ENCODE measurements at regions not wholly inside any gene's neighbourhood (a gene's known extent, or its start where the extent isn't known, plus 50 kb on each side); places are given as distances from the start of the nearest gene placed in this dataset.

DNA sequence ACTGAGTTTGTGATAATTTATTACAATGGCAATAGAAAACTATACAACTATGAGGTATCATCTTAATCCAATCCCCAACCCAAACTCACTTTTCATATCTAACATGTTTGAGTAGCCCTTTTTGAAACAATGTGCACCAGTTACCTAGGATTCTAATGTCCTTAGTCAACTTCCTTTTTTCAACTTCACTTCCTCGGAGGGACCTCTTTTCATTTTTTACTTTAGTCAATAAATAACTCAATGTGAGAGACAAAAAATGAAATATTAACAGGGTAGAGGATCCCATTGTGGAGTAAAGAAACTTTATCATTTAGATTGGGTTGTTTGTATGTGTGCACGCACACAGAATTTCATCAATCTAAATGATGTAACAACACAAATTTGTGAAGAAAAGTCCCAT is 193.6 kb upstream of the LRRC3B start:
- no peak for DNase-seq (ENCODE audit: low read depth, low spot score)
- H3K4me1 ChIP-seq (ENCODE audit: insufficient read depth, insufficient read length), result no peaks in the 10 kb centered on the region
- no peaks in the 10 kb centered on the region for H3K36me3 ChIP-seq (ENCODE audit: insufficient read depth, insufficient read length, low read length)
- no peaks in the 10 kb centered on the region for H3K9me3 ChIP-seq (ENCODE audit: insufficient read depth, low read length)
- no peaks in the 10 kb centered on the region for H3K27me3 ChIP-seq (ENCODE audit: insufficient read depth, insufficient read length)
- no peak overlapping the region for H3K4me3 ChIP-seq (ENCODE audit: insufficient read length, low read depth)
- H3K9ac ChIP-seq (ENCODE audit: insufficient read length, low read depth), result no peak overlapping the region
- TF ChIP-seq YY1 (IDR thresholded peaks at IDR 0.05; ENCODE audit: insufficient read depth, insufficient read length) (no peak), ZNF274 (IDR thresholded peaks at IDR 0.05; ENCODE audit: low read depth, low read length) (no peak), SUZ12 (IDR thresholded peaks at IDR 0.05; ENCODE audit: extremely low read depth, insufficient read depth, insufficient read length) (no peak)

DNA sequence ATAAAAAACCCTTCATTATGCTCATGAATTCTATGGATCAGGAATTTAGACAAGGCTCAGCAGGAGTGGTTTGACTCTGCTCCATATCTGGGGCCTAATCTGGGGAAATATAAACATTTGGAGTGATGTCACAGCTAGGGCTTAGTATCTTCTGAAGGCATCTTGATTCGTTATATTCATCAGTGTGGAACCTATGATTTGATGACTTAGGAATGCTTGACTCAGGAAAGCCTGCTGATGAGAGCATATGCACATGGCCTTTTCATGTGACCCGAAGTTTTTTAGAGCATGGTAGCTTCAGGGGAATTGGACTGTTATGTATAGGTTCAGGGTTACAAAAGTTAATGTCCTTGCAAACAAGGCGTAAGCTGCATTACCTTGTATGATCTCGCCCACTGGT is 184.9 kb upstream of the LRRC3B start:
- no peaks in the 10 kb centered on the region for H3K9me3 ChIP-seq (ENCODE audit: insufficient read depth, low read length)
- no peaks in the 10 kb centered on the region for H3K4me1 ChIP-seq (ENCODE audit: insufficient read depth, insufficient read length)
- DNase-seq (ENCODE audit: low read depth, low spot score), result no peak
- no peaks in the 10 kb centered on the region for H3K27me3 ChIP-seq (ENCODE audit: insufficient read depth, insufficient read length)
- no peak overlapping the region for H3K4me3 ChIP-seq (ENCODE audit: insufficient read length, low read depth)
- TF ChIP-seq YY1 (IDR thresholded peaks at IDR 0.05; ENCODE audit: insufficient read depth, insufficient read length) (no peak), SUZ12 (IDR thresholded peaks at IDR 0.05; ENCODE audit: extremely low read depth, insufficient read depth, insufficient read length) (no peak), ZNF274 (IDR thresholded peaks at IDR 0.05; ENCODE audit: low read depth, low read length) (no peak)
- H3K36me3 ChIP-seq (ENCODE audit: insufficient read depth, insufficient read length, low read length), result no peaks in the 10 kb centered on the region
- H3K9ac ChIP-seq (ENCODE audit: insufficient read length, low read depth), result no peak overlapping the region

DNA sequence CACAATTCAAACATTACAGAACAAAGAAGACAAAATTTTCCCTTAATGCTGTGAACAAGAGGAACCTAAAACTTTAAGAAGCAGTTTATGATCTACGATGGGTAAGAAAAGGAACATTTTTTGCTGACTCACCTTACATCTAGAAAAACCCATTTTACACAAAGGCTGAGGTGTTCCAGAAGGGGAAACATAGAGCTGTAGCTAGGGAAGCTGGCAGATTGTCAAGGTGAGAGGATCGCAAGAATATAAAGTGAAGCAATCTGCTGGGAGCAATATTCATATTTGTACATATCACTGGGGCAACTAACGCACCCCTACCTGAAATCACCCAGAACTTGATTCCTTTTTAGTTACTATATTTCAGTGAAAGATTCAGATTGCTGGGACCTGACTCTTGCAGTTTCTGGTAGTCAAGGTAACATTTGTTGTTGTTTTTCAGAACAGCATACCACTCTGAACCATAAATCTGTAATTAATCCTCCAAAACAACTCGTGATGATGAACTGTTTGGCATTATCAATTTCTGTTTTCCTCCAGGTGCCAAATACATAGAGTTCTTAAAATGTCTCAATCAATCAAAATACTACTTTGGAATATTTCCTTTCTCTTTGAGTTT is 184.1 kb upstream of the LRRC3B start:
- TF ChIP-seq ZNF274 (IDR thresholded peaks at IDR 0.05; ENCODE audit: low read depth, low read length), result no peak
- no peak for TF ChIP-seq SUZ12 (IDR thresholded peaks at IDR 0.05; ENCODE audit: extremely low read depth, insufficient read depth, insufficient read length)
- TF ChIP-seq YY1 (IDR thresholded peaks at IDR 0.05; ENCODE audit: insufficient read depth, insufficient read length), result no peak
- no peak for DNase-seq (ENCODE audit: low read depth, low spot score)
- no peak overlapping the region for H3K9ac ChIP-seq (ENCODE audit: insufficient read length, low read depth)
- no peaks in the 10 kb centered on the region for H3K27me3 ChIP-seq (ENCODE audit: insufficient read depth, insufficient read length)
- H3K4me1 ChIP-seq (ENCODE audit: insufficient read depth, insufficient read length), result no peaks in the 10 kb centered on the region
- H3K36me3 ChIP-seq (ENCODE audit: insufficient read depth, insufficient read length, low read length), result no peaks in the 10 kb centered on the region
- no peak overlapping the region for H3K4me3 ChIP-seq (ENCODE audit: insufficient read length, low read depth)
- no peaks in the 10 kb centered on the region for H3K9me3 ChIP-seq (ENCODE audit: insufficient read depth, low read length)

DNA sequence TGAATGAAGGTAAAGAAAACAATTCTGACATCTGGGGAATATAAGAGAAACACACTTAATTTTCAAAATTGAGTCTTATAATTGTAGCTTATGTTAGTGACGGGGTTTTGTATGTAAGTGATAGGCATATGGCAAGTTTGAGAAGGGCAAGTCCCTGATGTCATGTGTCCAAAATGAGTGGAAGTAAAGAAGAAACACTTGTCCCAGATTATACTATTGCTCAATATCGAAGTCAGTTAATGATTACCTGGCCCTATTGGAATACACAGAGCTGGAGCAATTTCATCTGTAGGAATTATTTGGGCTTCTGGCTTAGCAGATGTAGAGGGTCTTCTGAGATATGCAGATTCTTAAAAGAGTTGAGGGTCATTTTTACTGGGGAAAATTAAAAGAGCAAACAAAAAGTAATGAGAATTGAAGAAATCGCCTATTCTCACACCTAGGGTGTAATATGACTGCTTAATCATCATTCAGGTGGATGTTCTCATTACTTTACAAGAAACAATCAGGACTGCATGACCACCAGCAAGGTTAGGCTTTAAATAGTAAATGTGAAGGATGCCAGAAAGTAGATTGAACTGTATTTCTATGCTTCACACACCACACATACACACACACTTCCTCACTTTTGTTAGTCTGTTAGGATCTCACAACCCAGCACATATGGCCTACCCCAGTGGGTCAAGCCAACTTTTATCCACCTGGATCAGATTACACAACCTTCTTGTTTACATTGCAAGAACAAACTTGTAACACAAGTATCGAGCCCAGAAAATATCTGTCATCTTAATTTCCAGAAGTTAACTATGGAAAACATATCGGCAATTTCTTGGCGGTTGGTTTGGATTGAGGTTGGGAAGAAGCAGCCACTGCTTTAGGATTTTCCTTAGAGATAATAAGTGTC is 183.3 kb upstream of the LRRC3B start:
- DNase-seq (ENCODE audit: low read depth, low spot score), result no peak
- Histone ChIP-seq H3K4me3 (ENCODE audit: insufficient read length, low read depth) (no peak overlapping the region), H3K27me3 (ENCODE audit: insufficient read depth, insufficient read length) (no peaks in the 10 kb centered on the region), H3K9ac (ENCODE audit: insufficient read length, low read depth) (no peak overlapping the region), H3K9me3 (ENCODE audit: insufficient read depth, low read length) (no peaks in the 10 kb centered on the region), H3K36me3 (ENCODE audit: insufficient read depth, insufficient read length, low read length) (no peaks in the 10 kb centered on the region), H3K4me1 (ENCODE audit: insufficient read depth, insufficient read length) (no peaks in the 10 kb centered on the region)
- TF ChIP-seq YY1 (IDR thresholded peaks at IDR 0.05; ENCODE audit: insufficient read depth, insufficient read length) (no peak), ZNF274 (IDR thresholded peaks at IDR 0.05; ENCODE audit: low read depth, low read length) (no peak), SUZ12 (IDR thresholded peaks at IDR 0.05; ENCODE audit: extremely low read depth, insufficient read depth, insufficient read length) (no peak)

DNA sequence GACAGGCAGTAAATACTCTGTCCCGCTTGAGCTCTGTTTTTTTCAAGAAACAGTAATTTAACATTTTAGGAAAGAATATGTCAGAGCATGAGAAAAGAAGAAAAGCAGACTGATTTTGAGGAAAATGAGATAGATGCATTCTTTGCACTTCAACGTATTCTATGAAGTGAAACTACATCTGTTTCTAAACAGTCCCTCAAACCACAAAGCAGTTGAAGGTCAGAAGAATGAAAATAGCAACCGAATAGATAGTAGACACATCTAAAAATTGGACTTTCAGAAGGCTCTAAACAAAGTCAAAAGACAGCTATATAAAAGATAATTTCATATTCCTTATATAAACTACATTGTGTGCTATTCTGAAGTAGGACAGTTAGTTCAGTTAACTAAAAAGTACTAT is 172.6 kb upstream of the LRRC3B start:
- H3K36me3 ChIP-seq (ENCODE audit: insufficient read depth, insufficient read length, low read length), result no peaks in the 10 kb centered on the region
- H3K4me3 ChIP-seq (ENCODE audit: insufficient read length, low read depth), result no peak overlapping the region
- DNase-seq (ENCODE audit: low read depth, low spot score), result no peak
- no peaks in the 10 kb centered on the region for H3K9me3 ChIP-seq (ENCODE audit: insufficient read depth, low read length)
- no peak overlapping the region for H3K9ac ChIP-seq (ENCODE audit: insufficient read length, low read depth)
- TF ChIP-seq SUZ12 (IDR thresholded peaks at IDR 0.05; ENCODE audit: extremely low read depth, insufficient read depth, insufficient read length) (no peak), YY1 (IDR thresholded peaks at IDR 0.05; ENCODE audit: insufficient read depth, insufficient read length) (no peak), ZNF274 (IDR thresholded peaks at IDR 0.05; ENCODE audit: low read depth, low read length) (no peak)
- H3K4me1 ChIP-seq (ENCODE audit: insufficient read depth, insufficient read length), result no peaks in the 10 kb centered on the region
- H3K27me3 ChIP-seq (ENCODE audit: insufficient read depth, insufficient read length), result no peaks in the 10 kb centered on the region

DNA sequence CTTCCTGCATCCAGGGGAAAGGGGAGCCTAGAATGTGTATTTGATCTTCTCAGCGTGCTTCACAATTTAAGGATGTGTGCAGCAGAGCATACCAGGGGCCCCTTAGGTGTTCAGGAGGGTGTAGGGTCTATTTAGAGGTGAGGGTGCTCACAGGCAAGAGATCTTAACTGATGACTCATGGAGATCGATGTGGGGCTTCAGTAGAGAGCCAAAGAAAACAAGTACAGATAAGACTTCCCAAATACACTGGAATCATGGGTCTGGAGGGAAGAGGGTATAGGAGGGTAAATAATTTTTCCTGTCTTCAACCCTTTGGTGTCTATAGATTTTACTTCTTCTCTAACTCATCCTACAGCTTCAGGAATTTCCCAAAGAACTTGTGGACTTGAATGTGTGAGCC is 170.2 kb upstream of the LRRC3B start:
- Histone ChIP-seq H3K36me3 (ENCODE audit: insufficient read depth, insufficient read length, low read length) (no peaks in the 10 kb centered on the region), H3K27me3 (ENCODE audit: insufficient read depth, insufficient read length) (no peaks in the 10 kb centered on the region), H3K9ac (ENCODE audit: insufficient read length, low read depth) (no peak overlapping the region), H3K4me3 (ENCODE audit: insufficient read length, low read depth) (no peak overlapping the region), H3K9me3 (ENCODE audit: insufficient read depth, low read length) (no peaks in the 10 kb centered on the region), H3K4me1 (ENCODE audit: insufficient read depth, insufficient read length) (no peaks in the 10 kb centered on the region)
- no peak for DNase-seq (ENCODE audit: low read depth, low spot score)
- TF ChIP-seq SUZ12 (IDR thresholded peaks at IDR 0.05; ENCODE audit: extremely low read depth, insufficient read depth, insufficient read length), result no peak
- no peak for TF ChIP-seq ZNF274 (IDR thresholded peaks at IDR 0.05; ENCODE audit: low read depth, low read length)
- TF ChIP-seq YY1 (IDR thresholded peaks at IDR 0.05; ENCODE audit: insufficient read depth, insufficient read length), result no peak

DNA sequence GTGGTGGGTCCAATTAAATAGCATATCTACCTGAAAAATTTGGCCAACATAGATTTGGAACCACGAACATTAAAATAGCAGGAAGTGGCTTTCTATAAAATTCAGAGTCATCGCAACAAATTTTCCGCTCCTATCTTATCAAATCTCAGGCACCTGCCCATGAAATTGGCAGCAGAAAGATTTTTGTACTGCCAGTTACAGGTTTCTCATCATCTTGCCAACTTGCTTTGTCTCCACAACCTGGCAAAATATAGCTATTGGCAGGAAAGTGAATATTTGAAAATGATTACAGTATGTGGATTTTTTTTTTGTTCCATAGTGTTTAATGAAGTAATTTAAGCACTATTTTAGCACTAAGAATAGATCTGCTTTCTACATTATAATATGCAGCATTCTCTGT is 161.6 kb upstream of the LRRC3B start:
- no peak overlapping the region for H3K9ac ChIP-seq (ENCODE audit: insufficient read length, low read depth)
- no peak for TF ChIP-seq YY1 (IDR thresholded peaks at IDR 0.05; ENCODE audit: insufficient read depth, insufficient read length)
- TF ChIP-seq ZNF274 (IDR thresholded peaks at IDR 0.05; ENCODE audit: low read depth, low read length), result no peak
- no peak for TF ChIP-seq SUZ12 (IDR thresholded peaks at IDR 0.05; ENCODE audit: extremely low read depth, insufficient read depth, insufficient read length)
- DNase-seq (ENCODE audit: low read depth, low spot score), result no peak

More for the DNA sequence above, 161.6 kb upstream of the LRRC3B start:
- Histone ChIP-seq H3K9me3 (ENCODE audit: insufficient read depth, low read length) (no peaks in the 10 kb centered on the region), H3K27me3 (ENCODE audit: insufficient read depth, insufficient read length) (no peaks in the 10 kb centered on the region), H3K36me3 (ENCODE audit: insufficient read depth, insufficient read length, low read length) (no peaks in the 10 kb centered on the region), H3K4me1 (ENCODE audit: insufficient read depth, insufficient read length) (no peaks in the 10 kb centered on the region), H3K4me3 (ENCODE audit: insufficient read length, low read depth) (no peak overlapping the region)

Measured in NT2/D1 (cell line).